HCT116 (cell line): ENCODE measurements at regions not wholly inside any gene's neighbourhood (a gene's known extent, or its start where the extent isn't known, plus 50 kb on each side); places are given as distances from the start of the nearest gene placed in this dataset.

Source experiments
- ATAC-seq: fragments of 200-7000 bp; cut with Tn5 transposase; 2 replicates; pipeline ENCODE4 v1.9.1; 2020; ENCODE audit warnings: mild to moderate bottlenecking, moderate library complexity
- BruUV-seq: library from RNA; stranded (reverse); fragments of 400-500 nt; replicated peaks from 2 replicates; lab custom pipeline; 2021; lab: Mats Ljungman, UMichigan
- CTCF ChIA-PET: fragments of 300-600 bp; sonication (Branson Sonifier 250); formaldehyde crosslinking; loops from one replicate; lab custom pipeline; 2021; ENCODE audit warnings: antibody characterized with exemption; lab: Charles Lee
- POLR2A ChIA-PET: fragments of 300-600, 350-600 bp; sonication (Branson Sonifier 250); formaldehyde crosslinking; loops from one replicate; lab custom pipeline; 2021; ENCODE audit warnings: antibody characterized with exemption; lab: Charles Lee
- RAD21 ChIA-PET, 2 experiments: fragments of 300-600 bp; sonication (Branson Sonifier 250); formaldehyde crosslinking; loops; one replicate each; lab custom pipeline; 2023; ENCODE audit warnings: low total read pairs in 2 of 2; ENCODE audit not compliant: uncharacterized antibody in 2 of 2, unreplicated experiment in 2 of 2, low non-redundant PET in 1 of 2; lab: Charles Lee
- DNase-seq: peaks from one replicate; pipeline ENCODE4 v3.0.0-alpha.2; 2010; ENCODE audit warnings: low read depth, low spot score
- H2AFZ ChIP-seq: fragments of 200-600 bp; shearing (Covaris generic), sonication (generic); 2 replicates; pipeline ENCODE4 v1.6.1; 2017; ENCODE audit warnings: low read depth, mixed run types, mixed read lengths, antibody characterized with exemption, low read length; ENCODE audit not compliant: poor library complexity, severe bottlenecking
- H3K27ac ChIP-seq: 2 replicates; pipeline ENCODE4 v1.5.1; 2012; ENCODE audit warnings: low read depth, low read length
- H3K27me3 ChIP-seq: fragments of 200-600 bp; sonication (generic); 2 replicates; pipeline ENCODE4 v1.6.1; 2016; ENCODE audit warnings: mixed run types, low read length, mixed read lengths; ENCODE audit not compliant: insufficient read depth
- H3K36me3 ChIP-seq, 2 experiments: fragments of 200-500 bp in 1 of 2; fragments of 200-600 bp in 1 of 2; sonication (Bioruptor generic) in 1 of 2; sonication (generic) in 1 of 2; 2 replicates each; pipeline versions ENCODE4 v1.5.1 to v1.6.1; 2014 to 2016; ENCODE audit warnings: low read length in 2 of 2, inconsistent platforms in 1 of 2, mixed read lengths in 1 of 2, mixed run types in 1 of 2; ENCODE audit not compliant: insufficient read depth in 2 of 2, control insufficient read depth in 1 of 2
- H3K4me1 ChIP-seq, 2 experiments: fragments of 200-600 bp in 1 of 2; sonication (generic) in 1 of 2; 2 replicates each; pipeline versions ENCODE4 v1.5.1 to v1.6.1; 2012 to 2017; ENCODE audit warnings: low read length in 2 of 2, inconsistent platforms in 1 of 2, mild to moderate bottlenecking in 1 of 2, mixed read lengths in 1 of 2, mixed run types in 1 of 2, moderate library complexity in 1 of 2; ENCODE audit not compliant: insufficient read depth in 2 of 2, control insufficient read depth in 1 of 2
- H3K4me2 ChIP-seq: fragments of 200-600 bp; sonication (generic); 2 replicates; pipeline ENCODE4 v1.6.1; 2017; ENCODE audit warnings: mixed run types, low read length, mixed read lengths
- H3K4me3 ChIP-seq, 2 experiments: fragments of 200-600 bp in 1 of 2; sonication (generic) in 1 of 2; replicated peaks in 1 of 2; 2 replicates each; pipeline ENCODE4 v1.5.1; 2011 to 2016; ENCODE audit warnings: low read length in 2 of 2, control low read depth in 1 of 2, low read depth in 1 of 2, mild to moderate bottlenecking in 1 of 2, mixed read lengths in 1 of 2, mixed run types in 1 of 2
- H3K79me2 ChIP-seq: fragments of 200-600 bp; sonication (generic); 2 replicates; pipeline ENCODE4 v1.6.1; 2017; ENCODE audit warnings: mild to moderate bottlenecking, mixed run types, low read length, moderate library complexity, mixed read lengths; ENCODE audit not compliant: insufficient read depth
- H3K9ac ChIP-seq: fragments of 200-600 bp; sonication (generic); 2 replicates; pipeline ENCODE4 v1.6.1; 2016; ENCODE audit warnings: low read length, mixed read lengths
- H3K9me2 ChIP-seq: fragments of 200-600 bp; sonication (generic), shearing (Covaris generic); 2 replicates; pipeline ENCODE4 v1.6.1; 2017; ENCODE audit warnings: mixed run types, mild to moderate bottlenecking, moderate library complexity; ENCODE audit not compliant: insufficient read depth
- H3K9me3 ChIP-seq, 2 experiments: fragments of 200-500 bp in 1 of 2; fragments of 200-600 bp in 1 of 2; sonication (Bioruptor generic) in 1 of 2; sonication (generic) in 1 of 2; 2 replicates each; pipeline ENCODE4 v1.6.1; 2014 to 2017; ENCODE audit warnings: low read length in 2 of 2, mixed read lengths in 2 of 2, inconsistent platforms in 1 of 2, low read depth in 1 of 2, mild to moderate bottlenecking in 1 of 2, mixed run types in 1 of 2, moderate library complexity in 1 of 2; ENCODE audit not compliant: control insufficient read depth in 1 of 2, insufficient read depth in 1 of 2
- H4K20me1 ChIP-seq: fragments of 200-600 bp; sonication (generic), shearing (Covaris generic); 2 replicates; pipeline ENCODE4 v1.6.1; 2017; ENCODE audit warnings: mixed run types, mild to moderate bottlenecking, moderate library complexity; ENCODE audit not compliant: insufficient read depth
- CBX3 ChIP-seq: IDR thresholded peaks from 2 replicates; pipeline ENCODE4 v1.6.1; 2012; ENCODE audit warnings: low read depth
- CEBPB ChIP-seq: IDR thresholded peaks from 2 replicates; pipeline ENCODE4 v1.6.1; 2012; ENCODE audit warnings: low read depth
- CTCF ChIP-seq, 3 experiments: fragments of 200-600 bp in 1 of 3; sonication (generic) in 1 of 3; IDR thresholded peaks in 2 of 3; conservative IDR thresholded peaks in 1 of 3; 2 replicates each; pipeline ENCODE4 v1.5.1; 2012 to 2017; ENCODE audit warnings: low read depth in 2 of 3, low read length in 2 of 3, antibody characterized with exemption in 1 of 3, borderline replicate concordance in 1 of 3, control low read depth in 1 of 3, mild to moderate bottlenecking in 1 of 3, mixed read lengths in 1 of 3, mixed run types in 1 of 3, moderate library complexity in 1 of 3; ENCODE audit not compliant: insufficient read depth in 1 of 3
- ELF1 ChIP-seq: IDR thresholded peaks from 2 replicates; pipeline ENCODE4 v1.6.1; 2012; ENCODE audit warnings: low read depth, borderline replicate concordance
- FOSL1 ChIP-seq: IDR thresholded peaks from 2 replicates; pipeline ENCODE4 v1.6.1; 2012; ENCODE audit warnings: low read depth
- POLR2A ChIP-seq: IDR thresholded peaks from 2 replicates; pipeline ENCODE4 v1.7.0; 2011; ENCODE audit warnings: borderline replicate concordance; ENCODE audit not compliant: insufficient read depth, insufficient read length; ENCODE audit errors: extremely low read depth
- POLR2AphosphoS5 ChIP-seq: IDR thresholded peaks from 2 replicates; pipeline ENCODE4 v1.6.1; 2011; ENCODE audit warnings: mild to moderate bottlenecking, low read depth, low read length, moderate library complexity
- RAD21 ChIP-seq: IDR thresholded peaks from 2 replicates; pipeline ENCODE4 v1.6.1; 2012; ENCODE audit warnings: low read depth, mild to moderate bottlenecking
- REST ChIP-seq: IDR thresholded peaks from 2 replicates; pipeline ENCODE4 v1.6.1; 2012; ENCODE audit warnings: low read depth
- SIN3A ChIP-seq: IDR thresholded peaks from 2 replicates; pipeline ENCODE4 v1.6.1; 2012; ENCODE audit warnings: low read depth
- YY1 ChIP-seq: IDR thresholded peaks from 2 replicates; pipeline ENCODE4 v1.6.1; 2011; ENCODE audit warnings: low read length, low read depth, moderate library complexity, mild to moderate bottlenecking; ENCODE audit not compliant: insufficient replicate concordance; ENCODE audit errors: extremely low read depth
- ZNF274 ChIP-seq: fragments of 200-500 bp; sonication (Bioruptor generic); IDR thresholded peaks from 2 replicates; pipeline ENCODE4 v1.6.1; 2014; ENCODE audit warnings: mild to moderate bottlenecking, low read depth, low read length, inconsistent platforms
- intact Hi-C: fragments of 100-400 bp; cut with micrococcal nuclease; formaldehyde crosslinking; loops from 2 replicates; pipeline ENCODE4 v1.10.0; 2022
- TF ChIP-seq, protein P1 (sequence below): IDR thresholded peaks from 2 replicates; pipeline ENCODE4 v1.6.1; 2012

DNA sequence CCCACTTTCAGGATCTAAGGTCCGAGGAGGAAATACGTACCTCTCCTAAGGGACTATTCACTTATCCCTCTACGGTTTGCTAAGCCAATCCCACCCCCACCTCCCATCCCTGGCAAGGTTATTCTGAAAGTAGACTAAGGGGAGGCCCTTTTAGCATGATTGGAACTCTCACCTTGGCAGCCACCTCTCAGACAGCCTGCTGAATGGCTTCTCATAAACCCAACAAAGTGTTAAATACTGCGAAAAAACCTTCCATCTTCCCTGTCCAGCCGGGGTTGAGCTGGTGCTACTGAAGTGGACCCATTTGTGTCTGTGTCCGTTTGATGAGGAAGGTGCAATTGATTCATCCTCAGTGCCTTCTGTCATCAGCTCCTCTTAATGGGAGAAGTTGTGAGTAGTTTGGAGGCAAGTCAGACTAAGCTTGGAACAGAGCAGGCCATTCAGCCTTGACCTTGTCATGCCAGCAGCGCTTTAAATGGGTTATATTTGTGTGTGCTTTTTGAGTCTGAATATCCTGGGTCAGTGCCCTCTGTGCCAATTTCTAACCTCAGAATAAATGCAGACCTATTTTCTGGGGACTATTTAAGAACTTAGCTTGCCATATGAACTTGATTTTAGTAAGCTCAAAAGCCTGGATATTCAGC, 476.3 kb upstream of the ZNF608 start (continued):
- TF ChIP-seq, protein P1, sequence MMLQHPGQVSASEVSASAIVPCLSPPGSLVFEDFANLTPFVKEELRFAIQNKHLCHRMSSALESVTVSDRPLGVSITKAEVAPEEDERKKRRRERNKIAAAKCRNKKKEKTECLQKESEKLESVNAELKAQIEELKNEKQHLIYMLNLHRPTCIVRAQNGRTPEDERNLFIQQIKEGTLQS, result no peak
- no peak for TF ChIP-seq CEBPB
- TF ChIP-seq CBX3, result no peak
- no peak for TF ChIP-seq SIN3A
- TF ChIP-seq ZNF274, result no peak

GRCh38 chr5:125225424-125225823, 479.0 kb upstream of the ZNF608 start:
- no peak for TF ChIP-seq YY1
- no peak for TF ChIP-seq CTCF (IDR thresholded peaks at IDR 0.05 in 2 of 3, conservative IDR thresholded peaks at IDR 0.05 in 1 of 3; ENCODE audit: borderline replicate concordance in 1 of 3, insufficient read depth in 1 of 3, low read depth in 2 of 3, low read length in 2 of 3)
- no peak for TF ChIP-seq FOSL1
- no peak for TF ChIP-seq RAD21
- TF ChIP-seq POLR2A, result no peak
- no peak for TF ChIP-seq REST
- TF ChIP-seq CBX3, result no peak
- no peak for TF ChIP-seq CEBPB
- no peak for TF ChIP-seq POLR2AphosphoS5
- TF ChIP-seq ELF1, result no peak
- RAD21 ChIA-PET, result no interaction called here

More at GRCh38 chr5:125225424-125225823, 479.0 kb upstream of the ZNF608 start:
- CTCF ChIA-PET, result no interaction called here
- no peak for DNase-seq
- H3K9me3 ChIP-seq, result no peaks in the 10 kb centered on the region
- H3K27ac ChIP-seq, result no peak overlapping the region
- H3K4me2 ChIP-seq, result no peak overlapping the region
- no peak overlapping the region for H3K9ac ChIP-seq
- no peaks in the 10 kb centered on the region for H4K20me1 ChIP-seq
- ATAC-seq, result no peak
- no peaks in the 10 kb centered on the region for H3K36me3 ChIP-seq
- POLR2A ChIA-PET, result no interaction called here
- H3K4me1 ChIP-seq, result no peaks in the 10 kb centered on the region
- H3K27me3 ChIP-seq, result no peaks in the 10 kb centered on the region
- no peak overlapping the region for H2AFZ ChIP-seq
- no TSS peak for BruUV-seq
- intact Hi-C loops, result no loop called here
- H3K9me2 ChIP-seq, result no peaks in the 10 kb centered on the region
- no peak overlapping the region for H3K4me3 ChIP-seq
- H3K79me2 ChIP-seq, result no peaks in the 10 kb centered on the region
